Stimulated activated CD4-positive, alpha-beta T cell treated with anti-CD3 and anti-CD28 coated beads, Interleukin-12 subunit alpha, Interleukin-12 subunit beta, amount 100 ng/mL, for 24 hours (primary cell): ENCODE measurements at regions not wholly inside any gene's neighbourhood (a gene's known extent, or its start where the extent isn't known, plus 50 kb on each side); places are given as distances from the start of the nearest gene placed in this dataset.

Source experiments
- DNase-seq, 2 experiments: peaks; one replicate each; pipeline ENCODE4 v3.0.0-alpha.2; 2020; ENCODE audit warnings: low read depth in 2 of 2

GRCh38 chr10:108250936-108251620 is 1086.6 kb upstream of the SORCS1 start:
- no peak for DNase-seq

DNA sequence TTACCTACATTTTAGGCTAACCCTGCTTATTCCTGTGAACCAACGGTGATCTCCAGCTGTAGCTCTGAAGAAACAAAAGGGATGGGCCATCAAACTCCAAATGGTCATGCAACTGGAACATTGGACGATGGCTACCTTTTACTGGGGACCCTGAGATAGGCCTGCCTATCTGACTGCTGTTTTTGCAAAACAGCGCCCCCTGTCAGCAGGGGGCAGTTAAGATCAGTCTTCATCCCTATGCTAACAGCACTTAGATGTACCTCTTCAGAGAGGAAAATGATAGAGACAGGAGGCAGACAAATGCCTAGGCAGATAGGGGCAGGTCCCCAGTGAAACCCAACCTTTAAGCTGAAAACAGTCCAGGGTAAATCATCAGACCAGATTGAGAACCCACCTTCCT is 1085.4 kb upstream of the SORCS1 start:
- DNase-seq = no peak

- DNase-seq = no peak
These were observed 1080.1 kb upstream of the SORCS1 start for GRCh38 chr10:108244443-108245228.

DNA sequence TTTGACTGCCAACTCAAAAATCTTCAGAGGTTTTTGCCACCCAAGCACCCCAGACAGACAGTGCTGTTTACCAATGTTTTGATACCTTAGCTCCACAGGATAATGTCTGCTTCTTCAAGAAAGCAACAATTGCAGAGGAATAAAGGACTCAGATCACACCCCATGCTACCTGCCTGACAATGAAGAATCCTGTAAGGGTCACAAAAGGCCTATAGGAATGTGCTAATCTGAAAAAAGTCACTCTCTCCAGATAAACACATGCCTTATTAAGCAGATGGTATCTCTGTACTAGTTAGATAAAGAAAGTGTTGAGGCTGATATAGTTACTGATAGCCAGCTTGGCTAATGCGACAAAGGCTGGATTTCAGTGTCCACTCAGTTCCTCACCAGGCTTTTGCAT is 1076.7 kb upstream of the SORCS1 start:
- no peak for DNase-seq

- DNase-seq = no peak
These were observed 1073.8 kb upstream of the SORCS1 start for GRCh38 chr10:108238261-108238660.

GRCh38 chr10:108230478-108231170 is 1066.1 kb upstream of the SORCS1 start:
- DNase-seq = no peak

- no peak for DNase-seq
These were observed 1044.2 kb upstream of the SORCS1 start for GRCh38 chr10:108208732-108209131.

DNA sequence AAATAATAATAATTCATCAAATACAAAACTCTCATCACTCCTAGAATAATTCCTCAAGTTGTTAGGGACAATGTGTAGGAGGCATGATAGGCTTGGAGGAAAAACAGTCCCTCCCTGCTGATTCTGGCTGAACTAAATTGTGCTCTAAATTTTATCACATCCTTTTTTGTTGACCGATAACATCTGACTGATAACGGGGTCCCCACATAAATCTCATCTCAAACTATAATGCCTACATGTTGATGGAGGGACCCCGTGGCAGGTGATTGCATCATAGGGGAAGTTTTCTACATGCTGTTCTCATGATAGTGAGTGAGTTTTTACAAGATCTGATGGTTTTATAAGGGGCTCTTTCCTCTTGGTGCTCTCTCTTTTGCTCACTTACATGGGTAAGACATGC is 1043.5 kb upstream of the SORCS1 start:
- DNase-seq = no peak

DNA sequence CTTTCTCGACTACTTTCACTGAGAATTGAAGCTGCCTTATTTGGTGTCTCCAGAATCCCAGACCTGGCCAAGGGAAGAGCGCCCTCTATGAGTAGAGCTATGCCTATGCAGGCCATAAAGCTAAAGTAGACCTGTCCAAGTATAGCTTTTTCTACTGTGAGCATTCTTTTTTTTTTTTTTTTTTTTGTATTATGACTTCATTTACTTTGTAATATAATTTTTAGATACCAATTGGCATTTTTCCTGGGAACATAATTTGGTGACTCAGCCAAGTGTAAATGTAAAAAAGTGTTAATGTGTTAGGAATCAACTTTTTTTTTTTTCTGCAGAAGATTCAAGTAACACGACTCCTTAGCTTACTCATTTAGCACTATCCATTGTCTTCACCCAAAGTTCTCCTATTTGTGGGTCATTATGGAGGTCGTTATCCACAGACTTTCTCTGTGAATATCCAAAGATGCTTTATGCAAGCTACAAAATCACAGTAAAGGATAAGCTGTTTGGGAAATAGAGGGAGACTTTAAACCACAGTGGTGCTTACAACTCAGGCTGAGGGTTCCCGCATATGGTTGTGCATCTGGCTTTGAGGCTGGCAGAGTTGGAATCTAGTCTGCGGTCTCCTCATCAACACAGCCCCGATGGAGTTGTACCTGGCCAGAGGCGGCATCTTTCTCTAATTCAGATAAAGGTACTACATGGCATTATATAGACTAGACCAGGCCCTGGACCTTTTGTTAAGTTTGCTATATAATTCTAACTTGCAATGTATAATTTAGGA is 1040.2 kb upstream of the SORCS1 start:
- no peak for DNase-seq

DNA sequence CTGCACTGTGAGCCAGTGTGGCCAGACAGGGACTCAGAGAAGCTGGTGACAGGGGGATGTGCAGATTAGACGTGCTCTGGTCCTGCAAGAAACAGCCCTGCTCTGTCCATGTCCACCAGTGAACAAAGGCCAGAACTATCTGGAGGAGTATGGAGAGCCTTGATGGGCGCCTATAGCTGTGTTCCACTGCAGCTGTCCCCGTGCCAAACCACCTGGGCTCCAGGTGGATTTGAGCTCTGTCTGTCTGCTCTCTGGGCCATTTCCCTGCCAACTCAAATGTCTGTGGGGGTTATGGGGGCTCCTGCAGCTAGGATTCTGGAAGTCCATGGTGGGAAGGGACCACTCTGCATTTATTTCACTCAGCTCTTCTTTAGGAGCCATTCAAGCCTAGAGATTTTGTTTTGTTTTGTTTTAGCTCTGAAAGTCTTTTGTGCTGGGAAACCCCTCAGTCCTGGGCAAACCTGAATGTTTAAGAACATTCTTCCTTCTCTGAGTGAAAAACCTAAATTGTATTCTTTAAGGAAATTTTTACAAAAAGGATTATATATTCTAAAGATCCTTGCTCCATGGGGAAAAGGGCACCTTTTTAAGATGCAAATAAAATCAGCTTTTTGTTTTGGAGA is 1039.5 kb upstream of the SORCS1 start:
- DNase-seq = no peak

DNA sequence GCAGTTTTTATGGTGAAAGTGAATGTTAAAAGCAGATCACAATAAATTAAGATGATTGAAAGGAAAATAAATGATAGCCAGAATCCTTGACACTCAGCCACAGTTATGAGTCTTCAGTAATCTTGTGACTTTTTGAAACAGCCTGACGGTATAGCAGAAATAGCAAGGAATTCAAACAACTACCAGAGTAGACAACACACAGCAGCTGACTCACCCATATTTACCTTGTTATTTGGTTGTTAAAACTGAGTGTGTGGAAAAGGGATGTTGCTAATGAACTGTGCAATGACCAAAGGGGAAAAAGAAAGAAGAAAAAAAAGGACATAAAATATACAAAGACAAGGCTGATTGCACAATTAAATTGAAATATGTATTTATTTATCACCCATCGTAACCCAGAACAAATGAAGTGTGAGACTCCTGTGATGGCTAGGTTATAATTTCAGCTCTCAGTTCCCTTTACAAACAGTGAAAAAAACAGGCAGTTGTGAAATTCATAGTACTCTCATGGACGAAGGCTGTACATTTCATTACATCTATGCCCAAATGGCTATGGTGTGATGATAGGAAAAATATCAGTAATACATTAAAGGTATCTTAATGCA is 1023.0 kb upstream of the SORCS1 start:
- no peak for DNase-seq

GRCh38 chr10:108184114-108184513 is 1019.6 kb upstream of the SORCS1 start:
- DNase-seq = no peak

DNA sequence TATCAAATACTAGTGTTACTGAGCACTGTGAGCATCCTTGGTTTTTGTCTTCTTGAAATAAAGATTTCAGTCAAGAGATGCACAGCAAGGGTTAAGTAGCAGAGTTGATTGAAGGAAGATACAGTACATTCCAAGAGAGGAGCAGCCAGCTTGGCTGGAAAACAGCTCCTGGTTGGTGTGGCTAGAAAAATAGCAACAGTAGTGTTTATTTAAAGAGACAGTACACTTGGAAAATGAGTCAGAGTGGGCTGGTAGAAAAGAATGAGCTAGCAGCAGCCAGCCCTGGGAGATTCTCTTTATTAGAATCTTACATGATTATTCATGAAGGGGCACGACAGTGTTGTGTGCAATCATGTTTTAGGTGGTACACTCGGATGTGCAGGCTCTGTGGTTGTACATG is 1016.4 kb upstream of the SORCS1 start:
- DNase-seq = no peak

DNA sequence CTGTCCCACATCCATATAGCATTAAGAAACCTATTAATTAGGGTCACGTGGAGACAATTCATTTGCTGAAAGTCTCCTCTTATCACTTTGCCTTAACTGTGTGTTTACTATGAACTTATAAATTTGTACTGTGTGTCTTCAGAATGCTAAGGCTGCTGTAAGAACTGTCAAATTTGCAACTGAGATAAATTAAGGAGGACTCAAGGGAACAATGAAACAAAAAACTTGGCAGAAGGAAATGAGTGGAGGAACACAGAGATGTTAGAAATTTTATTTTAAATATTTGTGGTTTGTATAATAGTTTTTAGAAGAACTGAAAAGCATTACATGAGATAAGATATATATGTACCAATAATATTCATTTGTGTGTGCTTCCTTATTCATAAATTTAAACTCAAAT is 1005.3 kb upstream of the SORCS1 start:
- DNase-seq = no peak

DNA sequence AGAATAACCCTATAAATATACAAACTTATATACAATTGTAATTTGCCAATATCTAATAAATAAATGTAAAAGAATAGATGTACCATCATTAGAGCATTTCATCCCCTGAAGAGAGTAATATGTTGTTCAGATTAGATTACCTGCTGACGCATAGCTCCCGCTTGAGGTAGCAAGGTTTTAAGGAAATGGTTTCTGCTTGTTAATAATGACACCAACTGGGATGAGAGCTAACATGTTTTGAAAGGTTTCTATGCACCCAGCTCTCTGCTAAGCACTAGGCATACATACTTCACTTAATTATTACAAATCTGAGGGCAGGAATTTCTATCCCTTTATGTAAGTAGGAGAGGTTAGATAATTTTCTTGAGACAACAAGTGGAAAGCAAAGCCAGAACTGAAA is 1003.3 kb upstream of the SORCS1 start:
- no peak for DNase-seq

GRCh38 chr10:108166401-108166800 is 1001.9 kb upstream of the SORCS1 start:
- DNase-seq = no peak

DNA sequence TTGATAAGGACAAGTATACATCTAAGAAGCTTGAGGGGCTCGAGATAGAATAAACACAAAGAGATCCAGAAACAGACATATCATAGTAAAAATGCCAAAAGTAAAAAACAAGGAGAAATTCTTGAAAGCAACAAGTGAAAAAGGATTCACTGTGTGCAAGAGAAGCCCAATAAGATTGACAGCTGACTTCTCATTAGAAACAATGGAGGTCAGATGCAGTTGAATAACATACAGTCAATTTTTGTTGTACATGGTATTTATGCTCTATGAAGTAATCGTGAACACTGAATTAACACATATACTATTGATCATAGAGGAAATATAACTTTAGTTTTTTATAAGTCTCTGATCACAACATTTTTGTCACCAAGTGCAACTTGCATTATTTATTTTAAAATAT is 982.8 kb upstream of the SORCS1 start:
- no peak for DNase-seq

- DNase-seq = no peak
These were observed 976.6 kb upstream of the SORCS1 start for GRCh38 chr10:108141064-108141463.

DNA sequence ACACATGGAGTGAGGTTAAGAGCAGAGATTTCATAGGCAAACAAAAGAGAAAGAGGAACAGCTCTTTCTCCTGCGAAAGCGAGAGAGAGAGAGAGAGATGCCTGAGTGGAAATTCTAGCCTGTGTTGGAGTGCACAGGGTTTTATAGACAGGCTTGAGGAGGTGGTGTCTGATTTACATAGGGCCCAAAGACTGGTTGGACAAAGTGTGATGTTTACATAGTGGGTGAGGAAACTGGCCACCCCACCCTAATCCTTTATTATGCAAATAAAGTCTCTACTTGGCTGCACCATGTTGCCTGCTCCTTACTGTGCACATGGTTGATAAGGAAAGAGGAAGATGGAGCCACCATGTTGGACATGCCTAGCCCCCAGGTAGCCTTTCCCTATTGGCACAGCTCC is 967.8 kb upstream of the SORCS1 start:
- no peak for DNase-seq

DNA sequence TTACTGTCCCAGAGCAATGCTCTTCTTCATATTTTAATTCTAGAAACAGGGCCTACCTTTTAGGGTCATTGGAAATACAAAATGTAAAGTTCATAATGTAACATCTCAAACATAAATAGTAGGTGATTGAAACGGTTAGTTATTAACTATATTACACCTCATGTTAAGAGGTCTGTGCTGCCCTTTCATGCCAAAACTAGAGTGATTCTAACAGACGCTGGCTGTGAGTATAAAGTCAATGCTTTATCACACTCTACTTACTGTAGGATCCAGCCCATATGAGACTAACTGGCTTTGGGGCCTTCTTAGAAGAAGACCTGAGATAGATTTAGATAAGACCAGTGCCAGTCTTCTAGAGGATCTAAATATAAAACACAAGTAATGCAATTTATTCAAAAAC is 966.1 kb upstream of the SORCS1 start:
- DNase-seq = no peak

GRCh38 chr10:108112218-108112617 is 947.7 kb upstream of the SORCS1 start:
- no peak for DNase-seq
